Sigmoid colon (tissue), 6 donors: ENCODE measurements at regions not wholly inside any gene's neighbourhood (a gene's known extent, or its start where the extent isn't known, plus 50 kb on each side); places are given as distances from the start of the nearest gene placed in this dataset.

Experiments
- DNase-seq: peaks from one replicate; pipeline ENCODE4 v3.0.0-alpha.2; 2019
- H3K27ac ChIP-seq, 4 donors: fragments of 200-600 bp; sonication (generic); one replicate each; pipeline ENCODE4 v1.5.1; 2016 to 2019; ENCODE audit warnings: mild to moderate bottlenecking in 1 of 4
- H3K27me3 ChIP-seq, 3 donors: fragments of 200-600 bp; sonication (generic); one replicate each; pipeline ENCODE4 v1.5.1; 2019; ENCODE audit warnings: mild to moderate bottlenecking in 1 of 3
- H3K36me3 ChIP-seq, 4 donors: fragments of 200-600 bp; sonication (generic); one replicate each; pipeline ENCODE4 v1.5.1; 2016 to 2019
- H3K4me1 ChIP-seq, 4 donors: fragments of 200-600 bp; sonication (generic); one replicate each; pipeline ENCODE4 v1.5.1; 2017 to 2019
- H3K4me3 ChIP-seq, 4 donors: fragments of 200-600 bp; sonication (generic); one replicate each; pipeline ENCODE4 v1.5.1; 2017 to 2019; ENCODE audit warnings: mild to moderate bottlenecking in 2 of 4, moderate library complexity in 1 of 4
- H3K9me3 ChIP-seq, 4 donors: fragments of 200-600 bp in 3 of 4; sonication (generic) in 3 of 4; one replicate each; pipeline versions ENCODE4 v1.5.1 to v1.6.1; 2013 to 2019
- EP300 ChIP-seq, 4 donors: sonication (generic); formaldehyde crosslinking; IDR thresholded peaks; one replicate each; pipeline ENCODE4 v1.6.1; 2017; ENCODE audit warnings: antibody characterized with exemption in 4 of 4
- POLR2A ChIP-seq, 2 donors: fragments of 450-650 bp; IDR thresholded peaks; one replicate each; pipeline ENCODE4 v1.6.1; 2016; ENCODE audit warnings: antibody characterized with exemption in 2 of 2, mild to moderate bottlenecking in 2 of 2, moderate library complexity in 2 of 2
- POLR2AphosphoS5 ChIP-seq, 4 donors: sonication (generic); formaldehyde crosslinking; IDR thresholded peaks; one replicate each; pipeline ENCODE4 v1.6.1; 2017; ENCODE audit warnings: antibody characterized with exemption in 4 of 4
- WGBS, 2 donors: extraction: QIAGEN DNeasy Blood & Tissue Kit; methylation state at CpG; one replicate each; pipeline ENCODE4 v1.1.7; 2013; 5-methylcytosine and 5-hydroxymethylcytosine counted together
- intact Hi-C: fragments of 100-400 bp; cut with DNase I; formaldehyde crosslinking; loops from one replicate; pipeline ENCODE4 v1.15.1; 2023
- TF ChIP-seq, protein P1 (sequence below), 4 experiments: fragments of 450-650 bp in 3 of 4; fragments of 200-600 bp in 1 of 4; IDR thresholded peaks; one replicate each; pipeline ENCODE4 v1.5.1; 2016 to 2019; ENCODE audit warnings: antibody characterized with exemption in 4 of 4, mild to moderate bottlenecking in 3 of 4, moderate library complexity in 2 of 4
- donor health status: healthy with polysubstance abuse.
- donor health status: healthy.

DNA sequence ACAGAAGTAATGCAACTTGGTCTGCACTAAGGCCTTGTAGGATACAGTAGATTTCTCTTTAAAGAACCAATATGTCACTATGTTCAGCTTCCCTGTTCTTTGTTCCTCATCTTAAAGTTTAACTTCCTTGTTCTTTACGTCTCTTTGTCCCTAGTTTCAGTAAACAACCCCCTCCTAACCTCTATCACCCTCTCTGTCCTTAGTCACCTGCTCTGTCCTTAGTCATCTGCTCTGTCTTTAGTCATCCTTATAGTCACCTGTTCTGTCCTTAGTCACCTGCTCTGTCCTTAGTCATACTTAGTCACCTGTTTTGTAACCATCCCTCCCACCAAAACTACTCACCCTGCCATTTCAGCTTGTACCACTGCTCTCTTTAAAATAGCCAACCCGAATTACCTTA lies 144.6 kb upstream of the TMEM106B start:
- no peak for DNase-seq
- H3K27me3 ChIP-seq, result no peaks in the 10 kb centered on the region
- no peaks in the 10 kb centered on the region for H3K4me1 ChIP-seq
- intact Hi-C loops, result loop anchor here (10.0 kb wide), 1 partner anchor 428 kb away; no protein-coding TSS in a partner anchor
- TF ChIP-seq POLR2AphosphoS5 (IDR thresholded peaks at IDR 0.05) (no peak), EP300 (IDR thresholded peaks at IDR 0.05) (no peak), POLR2A (IDR thresholded peaks at IDR 0.05) (no peak)
- TF ChIP-seq, protein P1, sequence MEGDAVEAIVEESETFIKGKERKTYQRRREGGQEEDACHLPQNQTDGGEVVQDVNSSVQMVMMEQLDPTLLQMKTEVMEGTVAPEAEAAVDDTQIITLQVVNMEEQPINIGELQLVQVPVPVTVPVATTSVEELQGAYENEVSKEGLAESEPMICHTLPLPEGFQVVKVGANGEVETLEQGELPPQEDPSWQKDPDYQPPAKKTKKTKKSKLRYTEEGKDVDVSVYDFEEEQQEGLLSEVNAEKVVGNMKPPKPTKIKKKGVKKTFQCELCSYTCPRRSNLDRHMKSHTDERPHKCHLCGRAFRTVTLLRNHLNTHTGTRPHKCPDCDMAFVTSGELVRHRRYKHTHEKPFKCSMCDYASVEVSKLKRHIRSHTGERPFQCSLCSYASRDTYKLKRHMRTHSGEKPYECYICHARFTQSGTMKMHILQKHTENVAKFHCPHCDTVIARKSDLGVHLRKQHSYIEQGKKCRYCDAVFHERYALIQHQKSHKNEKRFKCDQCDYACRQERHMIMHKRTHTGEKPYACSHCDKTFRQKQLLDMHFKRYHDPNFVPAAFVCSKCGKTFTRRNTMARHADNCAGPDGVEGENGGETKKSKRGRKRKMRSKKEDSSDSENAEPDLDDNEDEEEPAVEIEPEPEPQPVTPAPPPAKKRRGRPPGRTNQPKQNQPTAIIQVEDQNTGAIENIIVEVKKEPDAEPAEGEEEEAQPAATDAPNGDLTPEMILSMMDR (IDR thresholded peaks at IDR 0.05), result no peak
- no peaks in the 10 kb centered on the region for H3K36me3 ChIP-seq
- H3K4me3 ChIP-seq, result no peak overlapping the region
- WGBS, 2 donors, result 44 to 59% methylated on average over 2 of the region's 2 CpGs
- no peak overlapping the region for H3K27ac ChIP-seq
- no peaks in the 10 kb centered on the region for H3K9me3 ChIP-seq

GRCh38 chr7:12067156-12067831 lies 143.8 kb upstream of the TMEM106B start:
- no peaks in the 10 kb centered on the region for H3K9me3 ChIP-seq
- H3K4me1 ChIP-seq, result no peaks in the 10 kb centered on the region
- peak; percentile 61 for DNase-seq
- intact Hi-C loops, result loop anchor here (1.0 to 10.0 kb wide), 2 partner anchors 255 to 428 kb away; no protein-coding TSS in a partner anchor
- no peak overlapping the region for H3K27ac ChIP-seq
- 80 to 89% methylated on average over 13 of the region's 13 CpGs for WGBS, 2 donors
- no peaks in the 10 kb centered on the region for H3K27me3 ChIP-seq
- TF ChIP-seq EP300 (IDR thresholded peaks at IDR 0.05) (no peak), POLR2AphosphoS5 (IDR thresholded peaks at IDR 0.05) (no peak), POLR2A (IDR thresholded peaks at IDR 0.05) (no peak)
- TF ChIP-seq, protein P1 (IDR thresholded peaks at IDR 0.05), result peak; percentile 35 to 67 (median 60)
- H3K4me3 ChIP-seq, result no peak overlapping the region
- H3K36me3 ChIP-seq, result no peaks in the 10 kb centered on the region

- Histone ChIP-seq H3K27ac (no peak overlapping the region), H3K9me3 (peaks cover 0 to 1% (median 0%) of the 10 kb centered on the region in 4 donors), H3K36me3 (no peaks in the 10 kb centered on the region), H3K27me3 (no peaks in the 10 kb centered on the region), H3K4me1 (no peaks in the 10 kb centered on the region), H3K4me3 (no peak overlapping the region)
- DNase-seq, result no peak
- 38 to 98% methylated on average over 1 of the region's 1 CpG for WGBS, 2 donors
- no peak for TF ChIP-seq POLR2A (IDR thresholded peaks at IDR 0.05)
- no peak for TF ChIP-seq POLR2AphosphoS5 (IDR thresholded peaks at IDR 0.05)
- TF ChIP-seq, protein P1 (IDR thresholded peaks at IDR 0.05), result no peak
- no peak for TF ChIP-seq EP300 (IDR thresholded peaks at IDR 0.05)
- intact Hi-C loops, result loop anchor here (10.0 kb wide), 1 partner anchor 425 kb away; no protein-coding TSS in a partner anchor
These were observed 141.3 kb upstream of the TMEM106B start for GRCh38 chr7:12069757-12070156.

DNA sequence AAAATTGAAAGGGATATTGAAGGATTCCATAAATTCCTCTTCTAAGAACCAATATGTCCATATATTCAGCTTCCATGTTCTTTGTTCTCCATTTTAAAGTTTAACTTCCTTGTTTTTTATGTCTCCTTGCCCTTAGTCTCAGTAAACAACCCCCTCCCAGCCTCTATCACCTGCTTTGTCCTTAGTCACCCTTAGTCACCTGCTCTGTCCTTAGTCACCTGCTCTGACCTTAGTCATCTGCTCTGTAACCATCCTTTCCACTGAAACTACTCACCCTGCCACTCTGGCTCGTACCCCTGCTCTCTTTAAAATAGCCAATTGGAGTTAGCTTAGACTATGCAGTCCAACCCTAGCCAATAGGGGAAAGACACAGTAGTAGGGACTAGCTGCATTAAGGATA lies 136.2 kb upstream of the TMEM106B start:
- no peaks in the 10 kb centered on the region for H3K4me1 ChIP-seq
- intact Hi-C loops, result no loop called here
- 75 to 88% methylated on average over 1 of the region's 1 CpG for WGBS, 2 donors
- H3K27ac ChIP-seq, result no peak overlapping the region
- peaks cover 0 to 4% (median 0%) of the 10 kb centered on the region in 4 donors for H3K9me3 ChIP-seq
- no peak for DNase-seq
- TF ChIP-seq EP300 (IDR thresholded peaks at IDR 0.05) (no peak), POLR2A (IDR thresholded peaks at IDR 0.05) (no peak), POLR2AphosphoS5 (IDR thresholded peaks at IDR 0.05) (no peak)
- TF ChIP-seq, protein P1 (IDR thresholded peaks at IDR 0.05), result no peak
- H3K4me3 ChIP-seq, result no peak overlapping the region
- no peaks in the 10 kb centered on the region for H3K36me3 ChIP-seq
- no peaks in the 10 kb centered on the region for H3K27me3 ChIP-seq
